ENCODE measurements at regions not wholly inside any gene's neighbourhood (a gene's known extent, or its start where the extent isn't known, plus 50 kb on each side); places are given as distances from the start of the nearest gene placed in this dataset.

DNA sequence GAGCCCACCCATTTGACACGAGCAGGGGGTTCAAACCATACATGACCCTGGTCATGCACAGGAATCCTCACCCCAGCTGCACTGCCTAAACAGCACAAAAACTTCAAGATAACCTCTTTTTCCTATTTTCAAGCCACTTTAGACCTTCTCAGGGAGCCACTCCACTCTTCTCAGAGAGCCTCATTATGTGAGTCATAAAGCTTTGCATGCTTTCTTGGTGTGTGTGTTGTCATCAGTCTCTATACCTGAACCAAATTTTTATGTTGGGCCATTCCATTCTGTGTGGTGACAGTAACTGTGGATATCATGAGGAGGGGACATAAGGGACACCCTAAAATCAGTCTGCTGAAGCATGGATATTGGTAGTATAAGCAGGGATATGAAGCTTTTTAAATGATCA is 769.5 kb upstream of the API5 start:
- TF ChIP-seq, protein P1, sequence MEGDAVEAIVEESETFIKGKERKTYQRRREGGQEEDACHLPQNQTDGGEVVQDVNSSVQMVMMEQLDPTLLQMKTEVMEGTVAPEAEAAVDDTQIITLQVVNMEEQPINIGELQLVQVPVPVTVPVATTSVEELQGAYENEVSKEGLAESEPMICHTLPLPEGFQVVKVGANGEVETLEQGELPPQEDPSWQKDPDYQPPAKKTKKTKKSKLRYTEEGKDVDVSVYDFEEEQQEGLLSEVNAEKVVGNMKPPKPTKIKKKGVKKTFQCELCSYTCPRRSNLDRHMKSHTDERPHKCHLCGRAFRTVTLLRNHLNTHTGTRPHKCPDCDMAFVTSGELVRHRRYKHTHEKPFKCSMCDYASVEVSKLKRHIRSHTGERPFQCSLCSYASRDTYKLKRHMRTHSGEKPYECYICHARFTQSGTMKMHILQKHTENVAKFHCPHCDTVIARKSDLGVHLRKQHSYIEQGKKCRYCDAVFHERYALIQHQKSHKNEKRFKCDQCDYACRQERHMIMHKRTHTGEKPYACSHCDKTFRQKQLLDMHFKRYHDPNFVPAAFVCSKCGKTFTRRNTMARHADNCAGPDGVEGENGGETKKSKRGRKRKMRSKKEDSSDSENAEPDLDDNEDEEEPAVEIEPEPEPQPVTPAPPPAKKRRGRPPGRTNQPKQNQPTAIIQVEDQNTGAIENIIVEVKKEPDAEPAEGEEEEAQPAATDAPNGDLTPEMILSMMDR (conservative IDR thresholded peaks at IDR 0.05 in 1 of 2, IDR thresholded peaks at IDR 0.05 in 1 of 2; ENCODE audit: low read depth in 1 of 2, low read length in 2 of 2) = no peak
- no peak for TF ChIP-seq EZH2 (IDR thresholded peaks at IDR 0.05; ENCODE audit: low read length, missing control alignments)
